ENCODE measurements at regions not wholly inside any gene's neighbourhood (a gene's known extent, or its start where the extent isn't known, plus 50 kb on each side); places are given as distances from the start of the nearest gene placed in this dataset.

DNA sequence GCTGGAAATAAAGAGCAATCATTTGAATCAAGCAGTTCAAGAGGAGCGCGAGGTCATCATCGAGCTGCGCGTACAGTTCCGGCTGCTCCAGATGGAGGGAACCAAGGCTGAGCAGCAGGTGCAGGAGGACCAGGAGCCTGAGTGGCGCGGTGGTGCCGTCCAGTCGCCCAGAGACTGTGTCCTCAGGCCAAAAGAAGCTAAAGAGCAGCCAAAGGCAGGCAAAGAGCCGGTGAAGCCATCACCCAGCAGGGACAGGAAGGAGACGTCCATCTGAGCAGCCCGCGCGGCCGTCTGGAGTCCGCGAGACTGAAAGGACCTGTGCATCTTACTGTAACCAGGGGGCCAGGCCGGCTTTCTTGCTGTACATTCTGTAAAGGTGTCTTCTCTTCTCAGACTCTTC lies 277.2 kb upstream of the TTC14 start:
- no peaks in the 10 kb centered on the region for H3K9me3 Mint-ChIP-seq
- DNase-seq (ENCODE audit: low spot score) (no peak), ATAC-seq (no peak)
- no peak overlapping the region for H3K4me3 Mint-ChIP-seq
- H3K27me3 Mint-ChIP-seq (ENCODE audit: low read depth), result no peaks in the 10 kb centered on the region
- ChIA-PET CTCF (no interaction called here), POLR2A (no interaction called here)
- no peak overlapping the region for H3K27ac Mint-ChIP-seq
- no peaks in the 10 kb centered on the region for H3K36me3 Mint-ChIP-seq
- peaks cover 11% of the 10 kb centered on the region for H3K4me1 Mint-ChIP-seq
- TF ChIP-seq, protein P1, sequence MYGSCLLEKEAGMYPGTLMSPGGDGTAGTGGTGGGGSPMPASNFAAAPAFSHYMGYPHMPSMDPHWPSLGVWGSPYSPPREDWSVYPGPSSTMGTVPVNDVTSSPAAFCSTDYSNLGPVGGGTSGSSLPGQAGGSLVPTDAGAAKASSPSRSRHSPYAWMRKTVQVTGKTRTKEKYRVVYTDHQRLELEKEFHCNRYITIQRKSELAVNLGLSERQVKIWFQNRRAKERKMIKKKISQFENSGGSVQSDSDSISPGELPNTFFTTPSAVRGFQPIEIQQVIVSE (CRISPR knock-in tag; IDR thresholded peaks at IDR 0.05; ENCODE audit: borderline replicate concordance), result no peak
- TF ChIP-seq MXD4 (CRISPR knock-in tag; IDR thresholded peaks at IDR 0.05; ENCODE audit: borderline replicate concordance) (no peak), JUN (CRISPR knock-in tag; IDR thresholded peaks at IDR 0.05) (no peak), ZNF263 (CRISPR knock-in tag; IDR thresholded peaks at IDR 0.05; ENCODE audit: low read depth) (no peak), NFATC4 (CRISPR knock-in tag; IDR thresholded peaks at IDR 0.05) (no peak)
- TF ChIP-seq, protein P2, sequence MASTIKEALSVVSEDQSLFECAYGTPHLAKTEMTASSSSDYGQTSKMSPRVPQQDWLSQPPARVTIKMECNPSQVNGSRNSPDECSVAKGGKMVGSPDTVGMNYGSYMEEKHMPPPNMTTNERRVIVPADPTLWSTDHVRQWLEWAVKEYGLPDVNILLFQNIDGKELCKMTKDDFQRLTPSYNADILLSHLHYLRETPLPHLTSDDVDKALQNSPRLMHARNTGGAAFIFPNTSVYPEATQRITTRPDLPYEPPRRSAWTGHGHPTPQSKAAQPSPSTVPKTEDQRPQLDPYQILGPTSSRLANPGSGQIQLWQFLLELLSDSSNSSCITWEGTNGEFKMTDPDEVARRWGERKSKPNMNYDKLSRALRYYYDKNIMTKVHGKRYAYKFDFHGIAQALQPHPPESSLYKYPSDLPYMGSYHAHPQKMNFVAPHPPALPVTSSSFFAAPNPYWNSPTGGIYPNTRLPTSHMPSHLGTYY (CRISPR knock-in tag; IDR thresholded peaks at IDR 0.05), result no peak

DNA sequence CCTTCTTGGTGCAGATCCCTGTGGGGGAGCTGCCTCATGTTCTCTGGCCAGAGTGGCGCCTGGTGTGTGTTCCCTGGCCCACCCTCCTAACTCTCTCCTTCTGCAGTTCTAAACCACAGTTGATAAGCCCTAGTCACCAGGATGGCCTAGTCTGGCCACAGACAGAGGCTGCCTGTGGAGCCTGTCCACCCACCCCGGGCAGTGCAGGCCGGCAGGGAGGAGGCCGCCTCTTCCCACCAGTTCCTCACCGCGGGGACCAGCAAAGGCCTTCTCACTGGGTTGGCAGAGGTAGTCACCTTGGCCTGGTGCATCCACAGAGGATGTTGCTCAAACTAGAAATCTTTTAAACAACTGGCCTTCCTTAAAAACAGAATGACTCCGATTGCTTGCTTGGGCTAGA lies 276.4 kb upstream of the TTC14 start:
- Mint-ChIP-seq H3K27me3 (ENCODE audit: low read depth) (no peaks in the 10 kb centered on the region), H3K36me3 (no peaks in the 10 kb centered on the region), H3K4me1 (peaks cover 18% of the 10 kb centered on the region), H3K9me3 (no peaks in the 10 kb centered on the region), H3K27ac (no peak overlapping the region), H3K4me3 (no peak overlapping the region)
- no peak for TF ChIP-seq ETV6 (CRISPR knock-in tag; IDR thresholded peaks at IDR 0.05)
- TF ChIP-seq, protein P3, sequence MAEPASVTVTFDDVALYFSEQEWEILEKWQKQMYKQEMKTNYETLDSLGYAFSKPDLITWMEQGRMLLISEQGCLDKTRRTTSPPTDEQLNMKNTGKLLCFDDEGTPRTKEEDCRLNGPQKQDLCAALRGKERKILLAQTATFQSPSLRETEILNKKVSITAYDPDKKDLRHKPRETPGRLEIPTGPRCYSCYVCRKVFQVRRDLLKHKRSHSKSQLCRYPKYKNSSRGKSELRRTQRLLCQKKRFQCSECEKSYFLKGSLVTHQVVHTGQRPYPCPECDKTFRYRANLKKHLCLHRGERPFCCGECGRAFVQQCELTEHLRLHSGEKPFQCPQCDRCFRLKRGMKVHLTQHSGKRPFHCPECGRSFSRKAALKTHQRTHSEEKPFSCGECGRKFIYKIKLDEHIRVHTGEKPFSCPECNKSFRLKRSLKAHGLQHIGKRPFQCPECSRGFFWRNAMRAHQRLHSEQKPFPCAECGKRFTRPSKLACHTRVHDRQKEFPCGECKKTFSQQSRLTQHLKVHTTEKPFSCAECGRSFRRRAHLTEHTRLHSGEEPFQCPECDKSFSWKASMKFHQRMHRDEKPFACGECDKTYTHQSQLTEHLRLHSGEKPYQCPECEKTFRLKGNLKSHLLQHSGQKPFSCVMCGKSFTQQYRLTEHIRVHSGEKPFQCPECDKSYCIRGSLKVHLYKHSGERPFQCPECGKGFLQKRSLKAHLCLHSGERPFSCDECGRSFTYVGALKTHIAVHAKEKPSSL (CRISPR knock-in tag; conservative IDR thresholded peaks at IDR 0.05), result no peak
- TF ChIP-seq, protein P4, sequence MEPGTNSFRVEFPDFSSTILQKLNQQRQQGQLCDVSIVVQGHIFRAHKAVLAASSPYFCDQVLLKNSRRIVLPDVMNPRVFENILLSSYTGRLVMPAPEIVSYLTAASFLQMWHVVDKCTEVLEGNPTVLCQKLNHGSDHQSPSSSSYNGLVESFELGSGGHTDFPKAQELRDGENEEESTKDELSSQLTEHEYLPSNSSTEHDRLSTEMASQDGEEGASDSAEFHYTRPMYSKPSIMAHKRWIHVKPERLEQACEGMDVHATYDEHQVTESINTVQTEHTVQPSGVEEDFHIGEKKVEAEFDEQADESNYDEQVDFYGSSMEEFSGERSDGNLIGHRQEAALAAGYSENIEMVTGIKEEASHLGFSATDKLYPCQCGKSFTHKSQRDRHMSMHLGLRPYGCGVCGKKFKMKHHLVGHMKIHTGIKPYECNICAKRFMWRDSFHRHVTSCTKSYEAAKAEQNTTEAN (CRISPR knock-in tag; IDR thresholded peaks at IDR 0.05), result no peak
- no peak for TF ChIP-seq ZNF317 (CRISPR knock-in tag; IDR thresholded peaks at IDR 0.05; ENCODE audit: borderline replicate concordance, low read depth)
- TF ChIP-seq NFATC4 (CRISPR knock-in tag; IDR thresholded peaks at IDR 0.05), result no peak
- TF ChIP-seq, protein P5, sequence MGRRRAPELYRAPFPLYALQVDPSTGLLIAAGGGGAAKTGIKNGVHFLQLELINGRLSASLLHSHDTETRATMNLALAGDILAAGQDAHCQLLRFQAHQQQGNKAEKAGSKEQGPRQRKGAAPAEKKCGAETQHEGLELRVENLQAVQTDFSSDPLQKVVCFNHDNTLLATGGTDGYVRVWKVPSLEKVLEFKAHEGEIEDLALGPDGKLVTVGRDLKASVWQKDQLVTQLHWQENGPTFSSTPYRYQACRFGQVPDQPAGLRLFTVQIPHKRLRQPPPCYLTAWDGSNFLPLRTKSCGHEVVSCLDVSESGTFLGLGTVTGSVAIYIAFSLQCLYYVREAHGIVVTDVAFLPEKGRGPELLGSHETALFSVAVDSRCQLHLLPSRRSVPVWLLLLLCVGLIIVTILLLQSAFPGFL (CRISPR knock-in tag; IDR thresholded peaks at IDR 0.05; ENCODE audit: borderline replicate concordance), result no peak
- TF ChIP-seq NFYB (CRISPR knock-in tag; conservative IDR thresholded peaks at IDR 0.05; ENCODE audit: low read depth), result no peak
- no peak for TF ChIP-seq SMAD3 (CRISPR knock-in tag; IDR thresholded peaks at IDR 0.05; ENCODE audit: borderline replicate concordance)
- TF ChIP-seq, protein P6, sequence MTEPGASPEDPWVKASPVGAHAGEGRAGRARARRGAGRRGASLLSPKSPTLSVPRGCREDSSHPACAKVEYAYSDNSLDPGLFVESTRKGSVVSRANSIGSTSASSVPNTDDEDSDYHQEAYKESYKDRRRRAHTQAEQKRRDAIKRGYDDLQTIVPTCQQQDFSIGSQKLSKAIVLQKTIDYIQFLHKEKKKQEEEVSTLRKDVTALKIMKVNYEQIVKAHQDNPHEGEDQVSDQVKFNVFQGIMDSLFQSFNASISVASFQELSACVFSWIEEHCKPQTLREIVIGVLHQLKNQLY (CRISPR knock-in tag; IDR thresholded peaks at IDR 0.05), result no peak
- TF ChIP-seq, protein P7, sequence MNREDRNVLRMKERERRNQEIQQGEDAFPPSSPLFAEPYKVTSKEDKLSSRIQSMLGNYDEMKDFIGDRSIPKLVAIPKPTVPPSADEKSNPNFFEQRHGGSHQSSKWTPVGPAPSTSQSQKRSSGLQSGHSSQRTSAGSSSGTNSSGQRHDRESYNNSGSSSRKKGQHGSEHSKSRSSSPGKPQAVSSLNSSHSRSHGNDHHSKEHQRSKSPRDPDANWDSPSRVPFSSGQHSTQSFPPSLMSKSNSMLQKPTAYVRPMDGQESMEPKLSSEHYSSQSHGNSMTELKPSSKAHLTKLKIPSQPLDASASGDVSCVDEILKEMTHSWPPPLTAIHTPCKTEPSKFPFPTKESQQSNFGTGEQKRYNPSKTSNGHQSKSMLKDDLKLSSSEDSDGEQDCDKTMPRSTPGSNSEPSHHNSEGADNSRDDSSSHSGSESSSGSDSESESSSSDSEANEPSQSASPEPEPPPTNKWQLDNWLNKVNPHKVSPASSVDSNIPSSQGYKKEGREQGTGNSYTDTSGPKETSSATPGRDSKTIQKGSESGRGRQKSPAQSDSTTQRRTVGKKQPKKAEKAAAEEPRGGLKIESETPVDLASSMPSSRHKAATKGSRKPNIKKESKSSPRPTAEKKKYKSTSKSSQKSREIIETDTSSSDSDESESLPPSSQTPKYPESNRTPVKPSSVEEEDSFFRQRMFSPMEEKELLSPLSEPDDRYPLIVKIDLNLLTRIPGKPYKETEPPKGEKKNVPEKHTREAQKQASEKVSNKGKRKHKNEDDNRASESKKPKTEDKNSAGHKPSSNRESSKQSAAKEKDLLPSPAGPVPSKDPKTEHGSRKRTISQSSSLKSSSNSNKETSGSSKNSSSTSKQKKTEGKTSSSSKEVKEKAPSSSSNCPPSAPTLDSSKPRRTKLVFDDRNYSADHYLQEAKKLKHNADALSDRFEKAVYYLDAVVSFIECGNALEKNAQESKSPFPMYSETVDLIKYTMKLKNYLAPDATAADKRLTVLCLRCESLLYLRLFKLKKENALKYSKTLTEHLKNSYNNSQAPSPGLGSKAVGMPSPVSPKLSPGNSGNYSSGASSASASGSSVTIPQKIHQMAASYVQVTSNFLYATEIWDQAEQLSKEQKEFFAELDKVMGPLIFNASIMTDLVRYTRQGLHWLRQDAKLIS (CRISPR knock-in tag; IDR thresholded peaks at IDR 0.05; ENCODE audit: borderline replicate concordance), result no peak
- no peak for TF ChIP-seq SP1 (CRISPR knock-in tag; conservative IDR thresholded peaks at IDR 0.05)
- TF ChIP-seq, protein P8, sequence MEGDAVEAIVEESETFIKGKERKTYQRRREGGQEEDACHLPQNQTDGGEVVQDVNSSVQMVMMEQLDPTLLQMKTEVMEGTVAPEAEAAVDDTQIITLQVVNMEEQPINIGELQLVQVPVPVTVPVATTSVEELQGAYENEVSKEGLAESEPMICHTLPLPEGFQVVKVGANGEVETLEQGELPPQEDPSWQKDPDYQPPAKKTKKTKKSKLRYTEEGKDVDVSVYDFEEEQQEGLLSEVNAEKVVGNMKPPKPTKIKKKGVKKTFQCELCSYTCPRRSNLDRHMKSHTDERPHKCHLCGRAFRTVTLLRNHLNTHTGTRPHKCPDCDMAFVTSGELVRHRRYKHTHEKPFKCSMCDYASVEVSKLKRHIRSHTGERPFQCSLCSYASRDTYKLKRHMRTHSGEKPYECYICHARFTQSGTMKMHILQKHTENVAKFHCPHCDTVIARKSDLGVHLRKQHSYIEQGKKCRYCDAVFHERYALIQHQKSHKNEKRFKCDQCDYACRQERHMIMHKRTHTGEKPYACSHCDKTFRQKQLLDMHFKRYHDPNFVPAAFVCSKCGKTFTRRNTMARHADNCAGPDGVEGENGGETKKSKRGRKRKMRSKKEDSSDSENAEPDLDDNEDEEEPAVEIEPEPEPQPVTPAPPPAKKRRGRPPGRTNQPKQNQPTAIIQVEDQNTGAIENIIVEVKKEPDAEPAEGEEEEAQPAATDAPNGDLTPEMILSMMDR (IDR thresholded peaks at IDR 0.05), result no peak
- TF ChIP-seq SOX15 (CRISPR knock-in tag; IDR thresholded peaks at IDR 0.05), result no peak
- POLR2A ChIA-PET, result no interaction called here
- CTCF ChIA-PET, result no interaction called here
- no peak for DNase-seq (ENCODE audit: low spot score)
- no peak for ATAC-seq

Data from WTC11 (cell line).